ENCODE measurements at regions not wholly inside any gene's neighbourhood (a gene's known extent, or its start where the extent isn't known, plus 50 kb on each side); places are given as distances from the start of the nearest gene placed in this dataset.

DNA sequence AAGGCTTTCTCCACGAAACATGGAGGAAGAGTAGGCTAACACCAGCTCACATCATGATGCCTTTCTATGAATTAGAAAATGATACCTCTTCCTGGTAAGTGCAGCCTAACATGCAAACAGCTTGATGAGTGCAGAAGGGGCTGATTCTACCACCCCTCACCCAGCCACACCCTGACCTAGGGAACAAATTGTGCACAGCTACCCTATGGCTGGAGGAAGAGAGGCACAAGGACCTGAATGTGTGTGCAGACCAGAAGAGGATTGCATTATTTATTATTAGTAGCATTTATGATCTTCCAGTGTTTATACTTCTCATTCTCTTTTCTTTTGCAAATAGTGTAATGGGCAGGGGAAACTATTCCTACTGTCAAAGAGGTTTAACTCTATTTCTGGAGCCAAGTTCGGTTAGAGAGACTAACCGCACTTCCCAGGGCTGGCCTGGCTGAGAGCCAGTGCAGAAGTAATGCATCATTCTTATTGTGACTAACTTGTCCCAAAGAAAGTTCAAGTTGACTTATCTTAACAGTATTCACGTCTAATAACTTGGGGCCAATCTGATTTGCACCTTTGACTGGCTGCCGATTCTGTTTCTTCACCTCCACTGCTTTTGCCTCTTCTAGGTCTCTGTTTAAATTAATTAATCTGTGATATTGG is 237.5 kb downstream of the CD83 start:
- no peak for TF ChIP-seq CTCF (IDR thresholded peaks at IDR 0.05; ENCODE audit: insufficient read depth, low read length)
- TF ChIP-seq POLR2AphosphoS5 (IDR thresholded peaks at IDR 0.05; ENCODE audit: low read depth): peak; percentile 54; the same call in 1 of the 2 replicates
- TF ChIP-seq, protein P1, sequence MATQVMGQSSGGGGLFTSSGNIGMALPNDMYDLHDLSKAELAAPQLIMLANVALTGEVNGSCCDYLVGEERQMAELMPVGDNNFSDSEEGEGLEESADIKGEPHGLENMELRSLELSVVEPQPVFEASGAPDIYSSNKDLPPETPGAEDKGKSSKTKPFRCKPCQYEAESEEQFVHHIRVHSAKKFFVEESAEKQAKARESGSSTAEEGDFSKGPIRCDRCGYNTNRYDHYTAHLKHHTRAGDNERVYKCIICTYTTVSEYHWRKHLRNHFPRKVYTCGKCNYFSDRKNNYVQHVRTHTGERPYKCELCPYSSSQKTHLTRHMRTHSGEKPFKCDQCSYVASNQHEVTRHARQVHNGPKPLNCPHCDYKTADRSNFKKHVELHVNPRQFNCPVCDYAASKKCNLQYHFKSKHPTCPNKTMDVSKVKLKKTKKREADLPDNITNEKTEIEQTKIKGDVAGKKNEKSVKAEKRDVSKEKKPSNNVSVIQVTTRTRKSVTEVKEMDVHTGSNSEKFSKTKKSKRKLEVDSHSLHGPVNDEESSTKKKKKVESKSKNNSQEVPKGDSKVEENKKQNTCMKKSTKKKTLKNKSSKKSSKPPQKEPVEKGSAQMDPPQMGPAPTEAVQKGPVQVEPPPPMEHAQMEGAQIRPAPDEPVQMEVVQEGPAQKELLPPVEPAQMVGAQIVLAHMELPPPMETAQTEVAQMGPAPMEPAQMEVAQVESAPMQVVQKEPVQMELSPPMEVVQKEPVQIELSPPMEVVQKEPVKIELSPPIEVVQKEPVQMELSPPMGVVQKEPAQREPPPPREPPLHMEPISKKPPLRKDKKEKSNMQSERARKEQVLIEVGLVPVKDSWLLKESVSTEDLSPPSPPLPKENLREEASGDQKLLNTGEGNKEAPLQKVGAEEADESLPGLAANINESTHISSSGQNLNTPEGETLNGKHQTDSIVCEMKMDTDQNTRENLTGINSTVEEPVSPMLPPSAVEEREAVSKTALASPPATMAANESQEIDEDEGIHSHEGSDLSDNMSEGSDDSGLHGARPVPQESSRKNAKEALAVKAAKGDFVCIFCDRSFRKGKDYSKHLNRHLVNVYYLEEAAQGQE (IDR thresholded peaks at IDR 0.05; ENCODE audit: insufficient replicate concordance, low read depth): no peak

All from HL-60 (cell line).